Peyer's patch (tissue), 4 donors: ENCODE measurements at regions not wholly inside any gene's neighbourhood (a gene's known extent, or its start where the extent isn't known, plus 50 kb on each side); places are given as distances from the start of the nearest gene placed in this dataset.

Experiments used
- DNase-seq, 3 donors: peaks; one replicate each; pipeline ENCODE4 v3.0.0-alpha.2; 2017 to 2019
- H3K27ac ChIP-seq, 4 donors: fragments of 200-600 bp; sonication (generic); one replicate each; pipeline ENCODE4 v1.5.1; 2016 to 2019
- H3K27me3 ChIP-seq, 2 donors: fragments of 200-600 bp; sonication (generic); one replicate each; pipeline ENCODE4 v1.5.1; 2019
- H3K36me3 ChIP-seq, 3 donors: fragments of 200-600 bp; sonication (generic); one replicate each; pipeline ENCODE4 v1.5.1; 2016 to 2019
- H3K4me1 ChIP-seq, 4 donors: fragments of 200-600 bp; sonication (generic); one replicate each; pipeline ENCODE4 v1.5.1; 2016 to 2019
- H3K4me3 ChIP-seq, 4 donors: fragments of 200-600 bp; sonication (generic); 1 replicate in 3 of 4; 2 replicates in 1 of 4; pipeline ENCODE4 v1.5.1; 2016 to 2019; ENCODE audit warnings: mild to moderate bottlenecking in 1 of 4
- H3K9me3 ChIP-seq, 4 donors: fragments of 200-600 bp; sonication (generic); one replicate each; pipeline ENCODE4 v1.5.1; 2016 to 2019; ENCODE audit warnings: mild to moderate bottlenecking in 1 of 4
- POLR2A ChIP-seq, 2 donors: fragments of 450-650 bp; IDR thresholded peaks; one replicate each; pipeline ENCODE4 v1.5.1; 2017; ENCODE audit warnings: antibody characterized with exemption in 2 of 2, mild to moderate bottlenecking in 2 of 2, moderate library complexity in 2 of 2
- TF ChIP-seq, protein P1 (sequence below), 6 experiments: fragments of 450-650 bp in 4 of 6; fragments of 200-600 bp in 2 of 6; sonication (generic) in 1 of 6; IDR thresholded peaks; one replicate each; pipeline ENCODE4 v1.5.1; 2017 to 2019; ENCODE audit warnings: antibody characterized with exemption in 6 of 6, mild to moderate bottlenecking in 3 of 6, moderate library complexity in 1 of 6

DNA sequence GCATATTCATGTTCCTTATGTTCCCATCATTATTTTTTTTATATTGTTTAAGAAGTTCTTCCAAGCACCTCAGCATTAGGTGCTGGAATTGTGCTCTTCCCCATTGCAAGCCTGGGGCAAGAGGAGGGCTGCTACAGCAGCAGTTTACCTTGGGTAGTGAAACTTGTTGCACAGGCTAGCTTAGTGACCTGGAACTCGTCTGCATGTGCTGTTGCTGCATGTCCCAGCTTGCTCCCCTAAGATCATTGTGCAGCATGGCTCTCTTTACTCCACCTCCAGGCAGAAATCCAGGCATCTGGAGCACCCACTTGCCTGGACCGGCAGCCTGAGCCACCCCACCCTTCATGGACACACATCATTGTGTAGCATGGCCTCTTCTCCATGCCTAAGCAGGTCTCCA lies 776.0 kb downstream of the GLUD2 start:
- DNase-seq = no peak
- H3K4me3 ChIP-seq = no peak overlapping the region
- no peak for TF ChIP-seq POLR2A (IDR thresholded peaks at IDR 0.05)
- TF ChIP-seq, protein P1, sequence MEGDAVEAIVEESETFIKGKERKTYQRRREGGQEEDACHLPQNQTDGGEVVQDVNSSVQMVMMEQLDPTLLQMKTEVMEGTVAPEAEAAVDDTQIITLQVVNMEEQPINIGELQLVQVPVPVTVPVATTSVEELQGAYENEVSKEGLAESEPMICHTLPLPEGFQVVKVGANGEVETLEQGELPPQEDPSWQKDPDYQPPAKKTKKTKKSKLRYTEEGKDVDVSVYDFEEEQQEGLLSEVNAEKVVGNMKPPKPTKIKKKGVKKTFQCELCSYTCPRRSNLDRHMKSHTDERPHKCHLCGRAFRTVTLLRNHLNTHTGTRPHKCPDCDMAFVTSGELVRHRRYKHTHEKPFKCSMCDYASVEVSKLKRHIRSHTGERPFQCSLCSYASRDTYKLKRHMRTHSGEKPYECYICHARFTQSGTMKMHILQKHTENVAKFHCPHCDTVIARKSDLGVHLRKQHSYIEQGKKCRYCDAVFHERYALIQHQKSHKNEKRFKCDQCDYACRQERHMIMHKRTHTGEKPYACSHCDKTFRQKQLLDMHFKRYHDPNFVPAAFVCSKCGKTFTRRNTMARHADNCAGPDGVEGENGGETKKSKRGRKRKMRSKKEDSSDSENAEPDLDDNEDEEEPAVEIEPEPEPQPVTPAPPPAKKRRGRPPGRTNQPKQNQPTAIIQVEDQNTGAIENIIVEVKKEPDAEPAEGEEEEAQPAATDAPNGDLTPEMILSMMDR (IDR thresholded peaks at IDR 0.05) = no peak
- H3K4me1 ChIP-seq = no peaks in the 10 kb centered on the region
- no peak overlapping the region for H3K27ac ChIP-seq
- H3K36me3 ChIP-seq = no peaks in the 10 kb centered on the region
- H3K9me3 ChIP-seq = no peaks in the 10 kb centered on the region
- H3K27me3 ChIP-seq = no peaks in the 10 kb centered on the region

DNA sequence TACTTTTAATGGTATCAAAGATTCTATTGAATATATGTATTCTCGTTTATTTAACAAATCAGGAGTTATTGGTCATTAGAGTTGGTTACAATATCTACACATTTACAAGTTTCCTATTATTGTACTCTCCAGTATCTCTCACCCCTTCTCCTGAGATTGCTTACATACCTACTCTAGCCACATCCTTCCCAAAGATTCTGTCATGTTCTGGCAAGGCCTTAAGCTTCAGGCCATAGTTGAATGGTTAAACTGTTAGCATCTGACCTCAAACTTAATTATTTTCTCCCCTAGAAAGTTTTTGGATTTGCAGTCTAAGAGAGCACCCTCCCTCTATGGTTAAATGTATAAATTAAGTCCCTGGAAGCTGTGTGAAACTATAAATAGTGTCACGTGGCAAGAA lies 784.2 kb downstream of the GLUD2 start:
- H3K36me3 ChIP-seq = no peaks in the 10 kb centered on the region
- no peak overlapping the region for H3K4me3 ChIP-seq
- no peaks in the 10 kb centered on the region for H3K4me1 ChIP-seq
- no peaks in the 10 kb centered on the region for H3K27me3 ChIP-seq
- H3K27ac ChIP-seq = no peak overlapping the region
- no peaks in the 10 kb centered on the region for H3K9me3 ChIP-seq
- no peak for DNase-seq
- TF ChIP-seq POLR2A (IDR thresholded peaks at IDR 0.05) = no peak
- TF ChIP-seq, protein P1 (IDR thresholded peaks at IDR 0.05) = no peak

DNA sequence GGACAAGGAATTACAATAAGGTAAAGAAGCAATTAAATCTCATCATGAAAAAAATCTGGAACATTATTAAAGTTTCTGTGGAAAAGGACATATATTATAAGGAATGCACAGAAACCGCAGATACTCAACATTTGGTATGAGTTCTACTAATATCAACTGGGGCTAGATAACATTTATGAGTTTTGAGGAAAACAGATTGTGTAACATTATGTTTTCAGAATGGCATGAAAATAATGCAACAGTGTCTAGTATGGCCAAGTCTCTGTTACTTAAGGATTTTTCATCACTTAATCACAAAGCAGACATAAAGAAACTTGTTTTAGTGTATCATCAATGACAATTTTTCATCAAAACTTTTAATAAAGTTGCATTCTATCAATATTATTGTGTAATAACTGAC lies 785.0 kb downstream of the GLUD2 start:
- TF ChIP-seq, protein P1 (IDR thresholded peaks at IDR 0.05) = no peak
- TF ChIP-seq POLR2A (IDR thresholded peaks at IDR 0.05) = no peak
- no peak for DNase-seq
- no peaks in the 10 kb centered on the region for H3K9me3 ChIP-seq
- no peaks in the 10 kb centered on the region for H3K36me3 ChIP-seq
- H3K4me1 ChIP-seq = no peaks in the 10 kb centered on the region
- no peaks in the 10 kb centered on the region for H3K27me3 ChIP-seq
- no peak overlapping the region for H3K4me3 ChIP-seq
- H3K27ac ChIP-seq = no peak overlapping the region

DNA sequence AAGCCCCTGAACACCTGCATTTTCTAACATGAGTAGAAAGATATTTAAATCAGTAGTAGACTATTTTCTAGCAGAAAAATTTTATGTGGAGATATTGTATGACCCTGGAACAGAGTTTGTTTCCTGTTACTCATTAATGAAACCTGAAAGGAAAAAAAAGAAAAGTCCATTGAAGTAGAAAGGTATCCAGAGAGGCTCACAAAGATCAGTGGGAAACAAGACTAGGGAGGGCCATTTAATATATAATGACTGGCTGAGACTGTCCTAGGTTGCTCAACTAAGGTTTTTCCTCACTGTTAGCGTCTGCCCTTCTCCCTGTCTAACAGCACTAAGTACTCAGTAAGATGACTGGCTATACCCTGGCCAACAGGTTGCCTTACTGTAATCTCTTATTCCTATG lies 788.6 kb downstream of the GLUD2 start:
- no peak for DNase-seq
- Histone ChIP-seq H3K4me3 (no peak overlapping the region), H3K9me3 (no peaks in the 10 kb centered on the region), H3K27ac (no peak overlapping the region), H3K27me3 (no peaks in the 10 kb centered on the region), H3K4me1 (no peaks in the 10 kb centered on the region), H3K36me3 (no peaks in the 10 kb centered on the region)
- no peak for TF ChIP-seq POLR2A (IDR thresholded peaks at IDR 0.05)
- TF ChIP-seq, protein P1 (IDR thresholded peaks at IDR 0.05) = no peak

DNA sequence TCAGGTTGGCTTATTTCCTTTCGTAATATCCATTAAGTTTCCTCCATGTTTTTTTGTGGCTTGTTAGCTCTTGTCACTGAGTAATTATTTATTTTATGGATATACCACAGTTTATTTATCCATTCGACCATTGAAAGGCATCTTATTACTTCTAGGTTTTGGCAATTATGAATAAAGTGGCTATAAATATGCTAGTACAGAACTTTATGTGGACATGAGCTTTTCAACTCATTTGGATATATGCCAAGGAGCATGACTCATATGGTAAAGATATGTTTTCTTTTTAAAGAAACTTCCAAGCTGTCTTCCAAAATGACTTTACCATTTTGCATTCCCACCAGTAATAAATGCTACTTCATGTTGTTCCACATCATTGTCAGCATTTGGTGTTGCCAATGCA lies 803.6 kb downstream of the GLUD2 start:
- Histone ChIP-seq H3K27ac (no peak overlapping the region), H3K36me3 (no peaks in the 10 kb centered on the region), H3K9me3 (no peaks in the 10 kb centered on the region), H3K27me3 (no peaks in the 10 kb centered on the region), H3K4me3 (no peak overlapping the region), H3K4me1 (no peaks in the 10 kb centered on the region)
- DNase-seq = no peak
- TF ChIP-seq POLR2A (IDR thresholded peaks at IDR 0.05) = no peak
- TF ChIP-seq, protein P1 (IDR thresholded peaks at IDR 0.05) = no peak
